OCI-LY7 (cell line): ENCODE measurements at regions not wholly inside any gene's neighbourhood (a gene's known extent, or its start where the extent isn't known, plus 50 kb on each side); places are given as distances from the start of the nearest gene placed in this dataset.

Experiments
- BruUV-seq: library from RNA; stranded (reverse); fragments of 400-500 nt; replicated peaks from 2 replicates; lab custom pipeline; 2021; lab: Mats Ljungman, UMichigan
- CTCF ChIA-PET: fragments of 300-600 bp; sonication (Branson Sonifier 250); formaldehyde crosslinking; loops from one replicate; lab custom pipeline; 2022; ENCODE audit warnings: antibody characterized with exemption; ENCODE audit not compliant: unreplicated experiment; lab: Charles Lee
- POLR2A ChIA-PET: fragments of 300-600 bp; sonication (Branson Sonifier 250); formaldehyde crosslinking; loops from one replicate; lab custom pipeline; 2022; ENCODE audit warnings: antibody characterized with exemption; lab: Charles Lee
- DNase-seq: peaks from one replicate; pipeline ENCODE4 v3.0.0-alpha.2; 2015; ENCODE audit warnings: low spot score
- H2AFZ ChIP-seq: fragments of 200-600 bp; sonication (generic), shearing (Covaris generic); 2 replicates; pipeline ENCODE4 v1.6.1; 2014; ENCODE audit warnings: mild to moderate bottlenecking, antibody characterized with exemption, low read length, moderate library complexity
- H3K27ac ChIP-seq: fragments of 200-600 bp; sonication (generic); 2 replicates; pipeline ENCODE4 v1.5.1; 2014; ENCODE audit warnings: mixed run types, low read depth, mild to moderate bottlenecking, moderate library complexity, low read length, inconsistent platforms; ENCODE audit not compliant: poor library complexity, severe bottlenecking
- H3K36me3 ChIP-seq: fragments of 200-600 bp; sonication (generic); 2 replicates; pipeline ENCODE4 v1.6.1; 2014; ENCODE audit warnings: mild to moderate bottlenecking, antibody characterized with exemption, low read length, moderate library complexity, mixed read lengths; ENCODE audit not compliant: insufficient read depth
- H3K4me1 ChIP-seq: fragments of 200-600 bp; sonication (generic); 2 replicates; pipeline ENCODE4 v1.5.1; 2014; ENCODE audit warnings: mild to moderate bottlenecking, low read length; ENCODE audit not compliant: insufficient read depth, poor library complexity, severe bottlenecking
- H3K4me2 ChIP-seq: fragments of 200-600 bp; sonication (generic); 2 replicates; pipeline ENCODE4 v1.6.1; 2014; ENCODE audit warnings: mild to moderate bottlenecking, low read length
- H3K4me3 ChIP-seq: fragments of 200-600 bp; sonication (generic); 2 replicates; pipeline ENCODE4 v1.5.1; 2014; ENCODE audit warnings: mild to moderate bottlenecking, low read depth, low read length; ENCODE audit not compliant: poor library complexity, severe bottlenecking
- H3K79me2 ChIP-seq: fragments of 200-600 bp; sonication (generic); 2 replicates; pipeline ENCODE4 v1.6.1; 2016; ENCODE audit warnings: low read depth, mild to moderate bottlenecking, low read length, moderate library complexity, mixed read lengths; ENCODE audit not compliant: insufficient read depth
- H3K9me2 ChIP-seq: fragments of 200-600 bp; sonication (generic); 2 replicates; pipeline ENCODE4 v1.6.1; 2016; ENCODE audit warnings: mild to moderate bottlenecking, low read length, mixed read lengths; ENCODE audit not compliant: insufficient read depth
- H3K9me3 ChIP-seq: fragments of 200-600 bp; sonication (generic); 2 replicates; pipeline ENCODE4 v1.6.1; 2014; ENCODE audit warnings: mild to moderate bottlenecking, mixed run types, low read length, mixed read lengths
- H4K20me1 ChIP-seq: fragments of 200-600 bp; sonication (generic); 2 replicates; pipeline ENCODE4 v1.6.1; 2014; ENCODE audit warnings: mild to moderate bottlenecking, antibody characterized with exemption, low read length, moderate library complexity, mixed read lengths; ENCODE audit not compliant: insufficient read depth
- EZH2phosphoT487 ChIP-seq: fragments of 200-600 bp; sonication (generic); IDR thresholded peaks from 2 replicates; pipeline ENCODE4 v1.6.1; 2018; ENCODE audit warnings: low read depth, borderline replicate concordance, mild to moderate bottlenecking, mixed run types, antibody characterized with exemption, low read length, moderate library complexity, mixed read lengths
- intact Hi-C: fragments of 100-400 bp; cut with micrococcal nuclease; formaldehyde crosslinking; loops from one replicate; pipeline ENCODE4 v1.10.0; 2022; ENCODE audit not compliant: unreplicated experiment
- TF ChIP-seq, protein P1 (sequence below): fragments of 200-600 bp; sonication (generic); conservative IDR thresholded peaks from 2 replicates; pipeline ENCODE4 v1.5.1; 2014; ENCODE audit warnings: mild to moderate bottlenecking, antibody characterized with exemption, low read length, moderate library complexity, mixed read lengths

DNA sequence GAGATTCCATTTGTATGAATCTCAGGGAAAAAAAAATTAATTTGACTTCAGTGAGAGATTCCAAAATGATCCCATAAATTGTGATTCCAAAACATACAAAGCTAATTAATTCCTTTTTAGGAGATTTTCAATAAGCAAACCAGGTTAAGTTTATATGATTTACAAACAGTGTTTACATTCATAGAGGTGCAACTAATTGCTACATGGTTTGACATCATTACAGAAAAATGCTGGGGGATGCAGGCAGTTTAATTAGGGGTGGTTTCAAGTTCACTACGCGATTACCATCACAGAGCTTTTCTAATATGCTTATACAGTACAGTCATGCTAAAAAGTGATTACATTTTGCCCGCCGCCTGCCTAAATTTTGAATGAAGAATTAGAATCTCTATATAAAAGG is 143.2 kb upstream of the MGMT start:
- Histone ChIP-seq H3K79me2 (no peaks in the 10 kb centered on the region), H3K27ac (no peak overlapping the region), H3K4me3 (no peak overlapping the region), H3K9me2 (no peaks in the 10 kb centered on the region), H3K9me3 (no peaks in the 10 kb centered on the region), H3K4me1 (no peaks in the 10 kb centered on the region), H3K36me3 (no peaks in the 10 kb centered on the region), H4K20me1 (no peaks in the 10 kb centered on the region), H2AFZ (no peak overlapping the region), H3K4me2 (no peak overlapping the region)
- intact Hi-C loops = no loop called here
- DNase-seq = no peak
- BruUV-seq = no TSS peak
- TF ChIP-seq, protein P1, sequence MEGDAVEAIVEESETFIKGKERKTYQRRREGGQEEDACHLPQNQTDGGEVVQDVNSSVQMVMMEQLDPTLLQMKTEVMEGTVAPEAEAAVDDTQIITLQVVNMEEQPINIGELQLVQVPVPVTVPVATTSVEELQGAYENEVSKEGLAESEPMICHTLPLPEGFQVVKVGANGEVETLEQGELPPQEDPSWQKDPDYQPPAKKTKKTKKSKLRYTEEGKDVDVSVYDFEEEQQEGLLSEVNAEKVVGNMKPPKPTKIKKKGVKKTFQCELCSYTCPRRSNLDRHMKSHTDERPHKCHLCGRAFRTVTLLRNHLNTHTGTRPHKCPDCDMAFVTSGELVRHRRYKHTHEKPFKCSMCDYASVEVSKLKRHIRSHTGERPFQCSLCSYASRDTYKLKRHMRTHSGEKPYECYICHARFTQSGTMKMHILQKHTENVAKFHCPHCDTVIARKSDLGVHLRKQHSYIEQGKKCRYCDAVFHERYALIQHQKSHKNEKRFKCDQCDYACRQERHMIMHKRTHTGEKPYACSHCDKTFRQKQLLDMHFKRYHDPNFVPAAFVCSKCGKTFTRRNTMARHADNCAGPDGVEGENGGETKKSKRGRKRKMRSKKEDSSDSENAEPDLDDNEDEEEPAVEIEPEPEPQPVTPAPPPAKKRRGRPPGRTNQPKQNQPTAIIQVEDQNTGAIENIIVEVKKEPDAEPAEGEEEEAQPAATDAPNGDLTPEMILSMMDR = no peak
- TF ChIP-seq EZH2phosphoT487 = no peak
- ChIA-PET POLR2A (interaction anchor here (1.0 kb wide), 1 partner anchor 9 kb away, joined by 3 read pairs; no protein-coding TSS in a partner anchor), CTCF (no interaction called here)

DNA sequence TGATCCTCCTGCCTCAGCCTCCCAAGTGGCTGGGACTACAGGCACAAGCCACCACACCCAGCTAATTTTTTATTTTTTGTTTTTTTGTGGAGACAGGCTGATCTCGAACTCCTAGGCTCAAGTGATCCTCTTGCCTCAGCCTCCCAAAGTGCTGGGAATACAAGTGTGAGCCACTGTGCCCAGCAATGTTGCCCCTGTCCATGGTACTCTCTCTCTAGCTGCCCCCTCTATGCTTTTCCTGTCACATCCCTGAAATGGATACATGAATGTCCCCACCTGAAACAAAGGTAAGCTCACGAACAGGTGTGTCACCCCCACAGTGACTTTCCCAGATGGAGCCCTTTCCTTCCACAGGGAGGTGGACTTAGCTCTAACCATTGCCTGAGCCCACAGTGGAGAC is 141.1 kb upstream of the MGMT start:
- no peaks in the 10 kb centered on the region for H3K9me3 ChIP-seq
- no peak for DNase-seq
- H3K4me2 ChIP-seq = no peak overlapping the region
- TF ChIP-seq, protein P1 = no peak
- no peak for TF ChIP-seq EZH2phosphoT487
- H3K79me2 ChIP-seq = no peaks in the 10 kb centered on the region
- intact Hi-C loops = no loop called here
- no peaks in the 10 kb centered on the region for H3K36me3 ChIP-seq
- no peaks in the 10 kb centered on the region for H3K4me1 ChIP-seq
- CTCF ChIA-PET = no interaction called here
- no TSS peak for BruUV-seq
- no peaks in the 10 kb centered on the region for H3K9me2 ChIP-seq
- H3K4me3 ChIP-seq = no peak overlapping the region
- no peaks in the 10 kb centered on the region for H4K20me1 ChIP-seq
- no peak overlapping the region for H2AFZ ChIP-seq
- H3K27ac ChIP-seq = no peak overlapping the region
- POLR2A ChIA-PET = interaction anchor here (0.6 kb wide), 1 partner anchor 12 kb away, joined by 3 read pairs; no protein-coding TSS in a partner anchor

DNA sequence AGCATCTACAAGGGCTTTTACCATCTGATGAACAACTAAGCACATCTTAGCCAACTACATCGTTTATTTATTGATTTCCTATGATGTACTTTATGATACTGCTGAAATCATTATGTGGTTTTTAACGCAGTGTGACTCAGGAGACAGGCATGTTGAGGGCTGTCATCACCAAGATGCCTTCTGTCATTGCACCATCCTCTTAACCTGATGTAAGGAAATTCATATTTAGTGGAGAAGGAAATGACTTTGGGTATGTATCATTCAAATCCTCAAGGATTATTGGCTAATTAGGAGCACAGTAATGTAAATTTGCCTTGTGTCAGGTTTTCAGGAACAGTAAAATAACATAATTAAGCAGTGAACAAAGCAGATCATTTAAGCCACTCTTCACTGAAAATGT is 138.5 kb upstream of the MGMT start:
- no peaks in the 10 kb centered on the region for H3K79me2 ChIP-seq
- TF ChIP-seq EZH2phosphoT487 = no peak
- TF ChIP-seq, protein P1 = no peak
- H3K36me3 ChIP-seq = no peaks in the 10 kb centered on the region
- intact Hi-C loops = no loop called here
- no peaks in the 10 kb centered on the region for H3K4me1 ChIP-seq
- no peaks in the 10 kb centered on the region for H3K9me3 ChIP-seq
- H3K4me2 ChIP-seq = no peak overlapping the region
- no peak overlapping the region for H3K27ac ChIP-seq
- ChIA-PET POLR2A (no interaction called here), CTCF (no interaction called here)
- H3K9me2 ChIP-seq = no peaks in the 10 kb centered on the region
- DNase-seq = no peak
- BruUV-seq = no TSS peak
- H4K20me1 ChIP-seq = no peaks in the 10 kb centered on the region
- no peak overlapping the region for H3K4me3 ChIP-seq
- H2AFZ ChIP-seq = no peak overlapping the region
